HAP-1 (cell line): ENCODE measurements at regions not wholly inside any gene's neighbourhood (a gene's known extent, or its start where the extent isn't known, plus 50 kb on each side); places are given as distances from the start of the nearest gene placed in this dataset.

Source experiments
- DNase-seq, 2 experiments: peaks; one replicate each; pipeline ENCODE4 v3.0.0-alpha.2; 2016 to 2020; ENCODE audit warnings: low spot score in 2 of 2
- H3K27me3 ChIP-seq: fragments of 250-450 bp; sonication (Bioruptor Pico); 2 replicates; pipeline ENCODE4 v1.5.1; 2020; ENCODE audit warnings: low read depth, mild to moderate bottlenecking, moderate library complexity
- H3K36me3 ChIP-seq: fragments of 250-450 bp; sonication (Bioruptor Pico); replicated peaks from 2 replicates; pipeline ENCODE4 v1.5.1; 2020; ENCODE audit warnings: mild to moderate bottlenecking
- H3K4me1 ChIP-seq: fragments of 250-450 bp; sonication (Bioruptor Pico); 2 replicates; pipeline ENCODE4 v1.5.1; 2020; ENCODE audit warnings: mild to moderate bottlenecking
- H3K4me3 ChIP-seq: fragments of 250-450 bp; sonication (Bioruptor Pico); 2 replicates; pipeline ENCODE4 v1.5.1; 2020; ENCODE audit warnings: mild to moderate bottlenecking, moderate library complexity
- H3K9me3 ChIP-seq: fragments of 250-450 bp; sonication (Bioruptor Pico); 2 replicates; pipeline ENCODE4 v1.5.1; 2020; ENCODE audit warnings: mild to moderate bottlenecking, moderate library complexity
- in situ Hi-C: fragments of 300-500 bp; cut with MboI; formaldehyde crosslinking; loops from 3 replicates; pipeline ENCODE4 v1.14.3; 2020; ENCODE audit warnings: low sequenced_read_pairs, inconsistent platforms, mixed read lengths

GRCh38 chr4:67106861-67107460, 438.3 kb downstream of the CENPC start:
- no peak overlapping the region for H3K4me3 ChIP-seq
- no peaks in the 10 kb centered on the region for H3K9me3 ChIP-seq
- DNase-seq, result no peak
- no peaks in the 10 kb centered on the region for H3K36me3 ChIP-seq
- in situ Hi-C loops, result no loop called here
- no peaks in the 10 kb centered on the region for H3K27me3 ChIP-seq
- H3K4me1 ChIP-seq, result no peaks in the 10 kb centered on the region

- Histone ChIP-seq H3K27me3 (no peaks in the 10 kb centered on the region), H3K4me3 (no peak overlapping the region), H3K36me3 (no peaks in the 10 kb centered on the region), H3K4me1 (no peaks in the 10 kb centered on the region), H3K9me3 (no peaks in the 10 kb centered on the region)
- DNase-seq, result peak in 1 of 2 experiments; percentile 29
- in situ Hi-C loops, result no loop called here
Measured at GRCh38 chr4:67104145-67104544, 441.2 kb downstream of the CENPC start.

- Histone ChIP-seq H3K9me3 (no peaks in the 10 kb centered on the region), H3K4me3 (no peak overlapping the region), H3K27me3 (no peaks in the 10 kb centered on the region), H3K36me3 (no peaks in the 10 kb centered on the region), H3K4me1 (no peaks in the 10 kb centered on the region)
- in situ Hi-C loops, result no loop called here
- DNase-seq, result no peak
Measured at GRCh38 chr4:67103001-67103747, 442.1 kb downstream of the CENPC start.

GRCh38 chr4:67101612-67102011, 443.7 kb downstream of the CENPC start:
- Histone ChIP-seq H3K9me3 (no peaks in the 10 kb centered on the region), H3K36me3 (no peaks in the 10 kb centered on the region), H3K27me3 (no peaks in the 10 kb centered on the region), H3K4me1 (no peaks in the 10 kb centered on the region), H3K4me3 (no peak overlapping the region)
- DNase-seq, result no peak
- in situ Hi-C loops, result no loop called here

GRCh38 chr4:67092351-67092750, 453.0 kb downstream of the CENPC start:
- in situ Hi-C loops, result no loop called here
- Histone ChIP-seq H3K4me3 (no peak overlapping the region), H3K27me3 (no peaks in the 10 kb centered on the region), H3K4me1 (no peaks in the 10 kb centered on the region), H3K36me3 (no peaks in the 10 kb centered on the region), H3K9me3 (no peaks in the 10 kb centered on the region)
- no peak for DNase-seq

- in situ Hi-C loops, result no loop called here
- Histone ChIP-seq H3K4me3 (no peak overlapping the region), H3K9me3 (no peaks in the 10 kb centered on the region), H3K27me3 (no peaks in the 10 kb centered on the region), H3K36me3 (no peaks in the 10 kb centered on the region), H3K4me1 (no peaks in the 10 kb centered on the region)
- DNase-seq, result no peak
Measured at GRCh38 chr4:67091673-67092072, 453.6 kb downstream of the CENPC start.

GRCh38 chr4:67087897-67088296, 457.4 kb downstream of the CENPC start:
- Histone ChIP-seq H3K36me3 (no peaks in the 10 kb centered on the region), H3K27me3 (no peaks in the 10 kb centered on the region), H3K4me1 (peaks cover 17% of the 10 kb centered on the region), H3K4me3 (no peak overlapping the region), H3K9me3 (no peaks in the 10 kb centered on the region)
- in situ Hi-C loops, result no loop called here
- peak; percentile 33 to 63 for DNase-seq

GRCh38 chr4:67084783-67085182, 460.5 kb downstream of the CENPC start:
- Histone ChIP-seq H3K9me3 (no peaks in the 10 kb centered on the region), H3K4me1 (peaks cover 17% of the 10 kb centered on the region), H3K36me3 (no peaks in the 10 kb centered on the region), H3K27me3 (no peaks in the 10 kb centered on the region), H3K4me3 (no peak overlapping the region)
- in situ Hi-C loops, result no loop called here
- DNase-seq, result no peak

GRCh38 chr4:67083496-67083895, 461.8 kb downstream of the CENPC start:
- Histone ChIP-seq H3K27me3 (no peaks in the 10 kb centered on the region), H3K36me3 (no peaks in the 10 kb centered on the region), H3K4me1 (peaks cover 17% of the 10 kb centered on the region), H3K4me3 (no peak overlapping the region), H3K9me3 (no peaks in the 10 kb centered on the region)
- in situ Hi-C loops, result no loop called here
- DNase-seq, result peak; percentile 51 to 73

- Histone ChIP-seq H3K27me3 (no peaks in the 10 kb centered on the region), H3K36me3 (no peaks in the 10 kb centered on the region), H3K4me1 (peaks cover 17% of the 10 kb centered on the region), H3K4me3 (no peak overlapping the region), H3K9me3 (no peaks in the 10 kb centered on the region)
- DNase-seq, result no peak
- in situ Hi-C loops, result no loop called here
Measured at GRCh38 chr4:67082746-67083145, 462.6 kb downstream of the CENPC start.

- H3K9me3 ChIP-seq, result no peaks in the 10 kb centered on the region
- H3K27me3 ChIP-seq, result no peaks in the 10 kb centered on the region
- H3K4me1 ChIP-seq, result peaks cover 14% of the 10 kb centered on the region
- H3K4me3 ChIP-seq, result no peak overlapping the region
- H3K36me3 ChIP-seq, result no peaks in the 10 kb centered on the region
- in situ Hi-C loops, result no loop called here
- no peak for DNase-seq
Measured at GRCh38 chr4:67080046-67080557, 465.2 kb downstream of the CENPC start.

- peak; percentile 52 to 60 for DNase-seq
- Histone ChIP-seq H3K36me3 (no peaks in the 10 kb centered on the region), H3K4me3 (no peak overlapping the region), H3K27me3 (no peaks in the 10 kb centered on the region), H3K4me1 (peaks cover 10% of the 10 kb centered on the region), H3K9me3 (no peaks in the 10 kb centered on the region)
- in situ Hi-C loops, result no loop called here
Measured at GRCh38 chr4:67071641-67072040, 473.7 kb downstream of the CENPC start.

GRCh38 chr4:67055319-67055718, 490.0 kb downstream of the CENPC start:
- Histone ChIP-seq H3K27me3 (no peaks in the 10 kb centered on the region), H3K4me3 (no peak overlapping the region), H3K36me3 (no peaks in the 10 kb centered on the region), H3K9me3 (no peaks in the 10 kb centered on the region), H3K4me1 (no peaks in the 10 kb centered on the region; the same call in 1 of the 2 replicates)
- no peak for DNase-seq
- in situ Hi-C loops, result no loop called here

GRCh38 chr4:67054896-67055295, 490.4 kb downstream of the CENPC start:
- Histone ChIP-seq H3K4me1 (no peaks in the 10 kb centered on the region; the same call in 1 of the 2 replicates), H3K27me3 (no peaks in the 10 kb centered on the region), H3K4me3 (no peak overlapping the region), H3K36me3 (no peaks in the 10 kb centered on the region), H3K9me3 (no peaks in the 10 kb centered on the region)
- no peak for DNase-seq
- in situ Hi-C loops, result no loop called here
